ENCODE measurements at regions not wholly inside any gene's neighbourhood (a gene's known extent, or its start where the extent isn't known, plus 50 kb on each side); places are given as distances from the start of the nearest gene placed in this dataset.

DNA sequence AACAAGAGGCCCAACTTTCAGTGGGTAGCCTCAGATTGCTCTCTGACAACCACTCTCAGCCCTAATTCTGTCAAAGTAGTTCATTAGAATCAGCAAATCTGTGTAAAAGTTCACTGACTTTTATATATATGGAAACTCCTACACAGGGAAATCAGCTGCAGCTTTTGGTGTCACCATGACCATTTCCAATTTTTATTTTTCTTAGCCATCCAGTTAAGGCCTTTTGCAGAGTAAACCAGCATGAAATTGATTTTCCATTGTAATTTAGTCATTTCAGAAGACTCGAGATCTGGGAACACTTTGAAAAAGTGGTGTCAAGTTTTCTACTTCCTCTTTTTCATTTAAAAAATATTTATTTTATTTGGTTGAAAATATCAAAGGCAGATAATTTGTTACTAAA lies 263.2 kb downstream of the TMEM182 start:
- DNase-seq = no peak

DNA sequence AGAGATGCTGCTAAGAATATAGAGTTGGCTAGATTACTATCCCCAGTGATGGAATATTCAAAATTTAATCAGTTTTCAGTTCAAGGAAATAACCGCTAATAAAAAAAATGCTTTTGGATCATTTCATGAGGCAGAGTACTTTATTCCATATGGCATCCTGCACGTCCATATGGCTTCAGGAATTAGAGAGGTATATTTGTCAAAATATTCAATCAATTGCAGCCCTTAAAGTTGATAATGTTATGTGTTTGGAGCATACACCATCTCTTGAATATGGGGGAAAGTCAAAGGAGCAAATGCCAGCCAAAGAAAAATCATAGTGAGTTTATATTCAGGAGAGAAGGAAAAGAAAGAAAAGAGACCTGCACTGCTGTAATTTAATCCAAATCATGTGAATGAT lies 266.4 kb downstream of the TMEM182 start:
- no peak for DNase-seq

All from nucleus accumbens (tissue), 56 donors.